Thymus (tissue), 11 donors: ENCODE measurements at regions not wholly inside any gene's neighbourhood (a gene's known extent, or its start where the extent isn't known, plus 50 kb on each side); places are given as distances from the start of the nearest gene placed in this dataset.

Source experiments
- DNase-seq, 9 donors: peaks; one replicate each; pipeline ENCODE4 v3.0.0-alpha.2; 2013; ENCODE audit warnings: low spot score in 9 of 9, low read depth in 6 of 9, missing footprints in 1 of 9
- H3K27ac ChIP-seq, 2 donors: one replicate each; pipeline ENCODE4 v1.5.1; 2013; ENCODE audit warnings: control low read depth in 1 of 2, low read depth in 1 of 2, low read length in 1 of 2, mild to moderate bottlenecking in 1 of 2, moderate library complexity in 1 of 2
- H3K27me3 ChIP-seq, 2 donors: one replicate each; pipeline ENCODE4 v1.5.1; 2013; ENCODE audit warnings: low read length in 1 of 2; ENCODE audit not compliant: control insufficient read depth in 2 of 2, insufficient read depth in 1 of 2
- H3K36me3 ChIP-seq, 2 donors: one replicate each; pipeline ENCODE4 v1.5.1; 2013; ENCODE audit warnings: low read length in 1 of 2, mild to moderate bottlenecking in 1 of 2, moderate library complexity in 1 of 2; ENCODE audit not compliant: control insufficient read depth in 2 of 2, insufficient read depth in 2 of 2
- H3K4me1 ChIP-seq, 2 donors: one replicate each; pipeline ENCODE4 v1.5.1; 2013; ENCODE audit warnings: low read length in 2 of 2; ENCODE audit not compliant: control insufficient read depth in 2 of 2, insufficient read depth in 2 of 2
- H3K4me3 ChIP-seq, 2 donors: one replicate each; pipeline ENCODE4 v1.5.1; 2013; ENCODE audit warnings: low read length in 2 of 2, control low read depth in 1 of 2, mild to moderate bottlenecking in 1 of 2
- H3K9me3 ChIP-seq, 2 donors: one replicate each; pipeline ENCODE4 v1.5.1; 2013; ENCODE audit warnings: low read length in 1 of 2, mild to moderate bottlenecking in 1 of 2; ENCODE audit not compliant: control insufficient read depth in 2 of 2, insufficient read depth in 1 of 2
- WGBS: extraction: QIAGEN DNeasy Blood & Tissue Kit; methylation state at CpG from one replicate; pipeline ENCODE4 v1.1.7; 2013; 5-methylcytosine and 5-hydroxymethylcytosine counted together
- donor health status: healthy.

DNA sequence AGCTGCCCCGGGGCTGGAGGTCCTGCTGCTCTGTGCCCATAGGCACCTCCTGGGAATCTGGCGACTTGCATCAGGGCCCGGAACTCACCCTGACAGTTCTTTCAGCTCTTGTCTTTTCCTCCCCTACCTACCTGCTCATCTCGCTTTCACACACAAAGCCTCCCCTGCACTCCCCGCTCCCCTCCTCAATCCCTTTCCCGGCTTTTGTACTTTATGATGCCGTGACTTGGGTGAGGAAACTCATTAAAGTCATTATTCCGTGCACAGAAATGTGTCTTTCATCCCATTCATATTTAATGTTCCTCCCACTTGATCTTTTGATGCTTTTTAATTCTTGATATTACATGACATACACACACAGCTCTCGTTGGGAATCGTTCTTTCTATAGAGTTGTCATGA, 218.6 kb downstream of the RPS24 start:
- Histone ChIP-seq H3K4me1 (peaks cover 0 to 13% of the 10 kb centered on the region in 2 donors), H3K4me3 (no peak overlapping the region), H3K27ac (no peak overlapping the region), H3K36me3 (no peaks in the 10 kb centered on the region), H3K27me3 (no peaks in the 10 kb centered on the region), H3K9me3 (no peaks in the 10 kb centered on the region)
- no peak for DNase-seq
- 98% methylated on average over 10 of the region's 10 CpGs for WGBS

DNA sequence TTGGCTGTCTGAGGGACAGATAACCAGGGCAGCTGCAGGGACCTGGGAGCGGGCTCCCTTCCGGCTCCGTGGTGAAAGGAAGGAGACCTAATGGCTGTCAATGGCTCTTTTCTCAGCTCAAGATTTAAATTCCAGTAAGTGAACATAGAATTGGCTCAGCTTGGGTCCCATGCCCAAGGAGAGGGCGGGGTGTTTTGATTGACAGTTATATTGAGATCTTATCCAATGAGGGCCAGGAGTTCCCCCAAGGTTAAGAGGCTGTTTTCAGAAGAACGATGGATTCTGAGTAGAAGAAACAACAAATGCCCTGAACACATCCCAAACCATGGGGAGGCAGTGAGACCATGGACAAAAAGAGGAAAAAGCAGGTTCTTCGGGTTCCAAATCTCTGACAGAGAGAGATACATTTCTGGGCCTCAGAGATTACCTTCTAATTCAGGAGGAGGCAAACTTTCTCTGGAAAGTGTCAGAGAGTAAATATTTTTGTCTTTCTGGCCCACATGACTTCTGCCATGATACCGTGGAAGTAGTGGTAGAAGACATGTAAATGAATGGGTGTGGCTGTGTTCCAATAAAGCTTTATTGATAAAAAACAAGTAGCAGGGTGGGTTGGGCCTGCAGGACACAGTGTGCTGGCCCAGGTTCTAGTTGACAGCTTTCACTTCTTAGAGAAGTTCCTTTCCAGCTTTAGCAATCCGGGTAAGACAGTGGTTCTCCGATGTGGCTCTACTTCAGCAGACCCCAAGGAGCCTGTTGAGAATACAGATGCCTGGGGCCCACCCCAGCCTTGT, 219.6 kb downstream of the RPS24 start:
- WGBS: 93% methylated on average over 9 of the region's 9 CpGs
- Histone ChIP-seq H3K9me3 (no peaks in the 10 kb centered on the region), H3K27ac (no peak overlapping the region), H3K36me3 (no peaks in the 10 kb centered on the region), H3K4me1 (peaks cover 0 to 13% of the 10 kb centered on the region in 2 donors), H3K4me3 (no peak overlapping the region), H3K27me3 (no peaks in the 10 kb centered on the region)
- DNase-seq: no peak

DNA sequence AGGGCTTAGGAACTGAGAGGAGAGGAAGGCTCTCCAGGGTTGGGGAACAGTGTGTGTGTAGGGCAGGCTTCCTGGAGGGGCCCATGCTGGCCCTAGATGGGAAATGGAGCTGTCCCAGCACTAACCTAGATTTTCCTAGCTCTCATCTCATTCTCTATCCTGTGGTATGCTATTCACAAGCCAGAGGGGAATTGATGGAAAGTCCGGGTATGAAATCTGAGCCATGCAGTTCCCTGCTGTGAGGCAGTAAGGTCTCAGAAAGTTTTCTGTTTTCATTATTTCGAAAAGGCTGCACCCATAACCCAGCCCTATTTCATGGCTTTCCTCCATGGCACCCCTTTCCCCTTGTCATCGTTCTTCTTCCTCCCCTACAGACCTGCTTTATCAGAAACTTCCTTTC, 220.3 kb downstream of the RPS24 start:
- no peaks in the 10 kb centered on the region for H3K9me3 ChIP-seq
- no peak overlapping the region for H3K27ac ChIP-seq
- H3K27me3 ChIP-seq: no peaks in the 10 kb centered on the region
- DNase-seq: no peak
- H3K4me3 ChIP-seq: no peak overlapping the region
- H3K36me3 ChIP-seq: no peaks in the 10 kb centered on the region
- peaks cover 0 to 13% of the 10 kb centered on the region in 2 donors for H3K4me1 ChIP-seq
- 88% methylated on average over 3 of the region's 3 CpGs for WGBS

DNA sequence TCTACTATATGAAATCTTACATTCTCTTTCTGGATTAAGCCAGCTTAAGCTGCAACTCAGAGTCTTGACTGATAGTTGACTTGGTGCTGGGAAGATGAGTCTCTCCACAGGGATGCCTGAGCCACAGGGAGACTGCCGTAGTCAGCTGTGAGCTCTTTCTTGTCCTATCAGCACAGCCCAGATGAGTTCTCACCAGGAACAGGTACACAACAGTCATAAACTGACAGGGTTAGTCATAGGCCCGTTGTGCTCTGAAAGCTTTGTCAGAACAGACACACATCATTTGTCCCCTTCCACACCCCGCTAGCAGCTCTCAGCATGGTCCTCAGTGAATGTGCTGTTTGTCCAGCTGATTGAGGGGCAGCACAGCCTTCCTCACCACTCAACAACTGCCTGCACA, 221.6 kb downstream of the RPS24 start:
- 92% methylated on average over 3 of the region's 3 CpGs for WGBS
- H3K4me1 ChIP-seq: peaks cover 0 to 5% of the 10 kb centered on the region in 2 donors
- H3K27ac ChIP-seq: no peak overlapping the region
- H3K36me3 ChIP-seq: no peaks in the 10 kb centered on the region
- no peak overlapping the region for H3K4me3 ChIP-seq
- no peaks in the 10 kb centered on the region for H3K9me3 ChIP-seq
- no peak for DNase-seq
- no peaks in the 10 kb centered on the region for H3K27me3 ChIP-seq

DNA sequence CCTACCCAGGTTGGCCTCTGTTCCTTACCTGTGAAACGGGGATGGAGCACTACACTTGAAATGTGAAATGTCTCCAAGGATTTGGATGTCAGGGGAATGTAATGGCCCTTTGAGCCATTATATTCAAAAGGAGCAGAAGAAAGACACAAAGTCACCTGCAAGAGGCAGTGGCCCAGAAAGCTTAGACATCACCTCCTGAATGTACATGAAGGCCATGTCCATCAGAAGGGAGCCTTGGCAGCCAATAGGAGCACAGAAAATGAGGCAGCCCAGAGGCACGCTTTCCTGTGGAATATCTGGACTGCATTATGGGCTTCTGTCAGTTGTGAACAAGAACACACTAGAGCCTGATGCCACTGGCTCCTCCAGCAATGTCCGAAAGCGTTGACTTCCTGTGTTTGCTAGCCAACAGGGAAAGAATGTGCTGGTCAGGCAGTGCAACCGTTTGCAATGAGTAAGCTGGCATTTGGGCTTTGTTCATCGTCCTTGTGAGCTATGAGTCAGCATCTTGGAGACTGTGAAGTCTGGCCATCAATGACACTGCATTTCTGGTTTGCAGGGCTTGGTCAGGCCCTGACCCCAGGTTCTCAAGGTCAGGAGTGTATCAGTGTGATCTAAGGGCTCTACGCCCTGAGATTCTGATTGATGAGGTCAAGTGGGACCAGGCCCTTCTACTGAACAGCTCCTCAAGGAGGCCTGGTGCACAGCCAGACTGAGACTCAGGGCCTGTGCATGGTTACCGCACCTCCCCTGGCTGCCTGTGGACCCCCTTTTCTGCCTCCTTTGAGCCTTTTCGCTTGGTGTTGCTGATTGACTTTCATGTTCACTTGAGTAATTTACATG, 222.4 kb downstream of the RPS24 start:
- Histone ChIP-seq H3K27me3 (no peaks in the 10 kb centered on the region), H3K9me3 (no peaks in the 10 kb centered on the region), H3K4me1 (no peaks in the 10 kb centered on the region), H3K27ac (no peak overlapping the region), H3K4me3 (no peak overlapping the region), H3K36me3 (no peaks in the 10 kb centered on the region)
- WGBS: 83% methylated on average over 9 of the region's 9 CpGs
- no peak for DNase-seq

DNA sequence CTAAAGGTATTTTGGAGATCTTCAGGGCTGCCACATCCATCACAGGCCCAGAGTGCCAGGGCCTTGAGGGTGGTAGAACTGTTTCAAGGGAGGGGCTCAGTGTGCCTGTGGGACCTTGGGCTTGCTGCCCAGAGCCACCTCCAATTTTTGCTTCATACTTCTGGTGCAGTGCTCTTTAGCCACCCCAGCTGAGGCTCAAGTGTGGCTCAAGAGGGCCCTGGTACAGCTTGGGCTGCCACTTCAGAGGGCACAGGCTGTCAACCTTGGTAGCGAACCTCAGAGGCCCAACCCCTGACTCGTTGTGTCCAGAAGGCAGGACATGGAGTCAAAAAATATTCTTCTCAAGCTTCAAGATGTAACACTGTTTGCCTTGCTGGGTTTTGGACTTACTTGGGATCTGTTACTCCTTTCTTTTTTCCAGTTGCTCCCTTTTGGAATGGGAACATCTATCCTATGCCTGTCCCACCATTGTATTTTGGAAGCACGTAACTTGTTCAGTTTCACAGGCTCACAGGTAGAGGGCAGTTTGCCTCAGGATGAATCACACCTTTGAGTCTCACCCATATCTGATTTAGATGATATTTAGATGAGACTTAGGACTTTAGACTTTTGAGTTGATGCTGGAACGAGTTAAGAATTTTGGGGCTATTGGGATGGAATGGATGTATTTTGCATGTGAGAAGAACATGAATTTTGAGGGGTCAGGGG, 224.8 kb downstream of the RPS24 start:
- DNase-seq: peak in 1 of 9 donors; percentile 15
- H3K27me3 ChIP-seq: no peaks in the 10 kb centered on the region
- no peaks in the 10 kb centered on the region for H3K36me3 ChIP-seq
- H3K4me1 ChIP-seq: no peaks in the 10 kb centered on the region
- H3K27ac ChIP-seq: no peak overlapping the region
- 98% methylated on average over 4 of the region's 4 CpGs for WGBS
- H3K9me3 ChIP-seq: no peaks in the 10 kb centered on the region
- H3K4me3 ChIP-seq: no peak overlapping the region

DNA sequence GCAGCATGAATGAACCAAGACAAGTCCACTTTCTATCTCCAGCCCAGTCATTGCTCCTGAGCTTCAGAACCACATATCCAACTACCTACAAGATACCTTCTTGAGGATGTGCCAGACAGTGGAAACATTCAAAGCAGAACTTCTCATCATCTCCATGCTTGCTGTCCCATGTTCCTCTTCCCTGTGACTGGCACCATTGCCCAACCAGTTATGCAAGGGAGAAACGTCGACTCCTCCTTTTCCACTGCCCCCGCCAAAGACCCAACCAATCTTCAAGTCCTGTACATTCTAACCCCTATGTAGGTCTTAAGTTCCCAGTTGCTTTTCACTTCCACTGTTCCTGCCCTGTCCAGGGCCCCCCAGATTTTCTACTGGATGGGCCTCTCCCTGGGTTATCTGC, 225.7 kb downstream of the RPS24 start:
- WGBS: 93% methylated on average over 3 of the region's 3 CpGs

DNA sequence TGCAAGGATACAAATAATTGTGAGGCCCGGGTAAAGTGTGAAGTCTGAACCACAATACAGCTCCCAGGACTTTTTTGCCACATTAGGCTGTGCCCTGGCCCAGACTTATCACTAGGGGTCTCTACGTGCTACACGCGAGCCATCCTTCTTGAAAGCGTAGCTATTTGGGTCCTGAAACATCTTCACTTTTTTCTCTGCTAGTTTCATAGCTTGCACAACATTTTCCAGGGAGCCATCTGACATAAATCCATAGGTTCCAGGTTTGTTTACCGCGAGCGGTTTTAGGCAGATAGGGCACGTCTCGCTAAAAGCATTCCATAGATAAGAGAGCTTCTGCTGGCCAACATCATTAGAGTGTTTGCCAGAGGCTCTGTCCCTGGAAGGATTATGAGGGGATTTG, 226.5 kb downstream of the RPS24 start:
- H3K27ac ChIP-seq: no peak overlapping the region
- WGBS: 91% methylated on average over 10 of the region's 10 CpGs
- DNase-seq: no peak
- no peak overlapping the region for H3K4me3 ChIP-seq
- H3K9me3 ChIP-seq: no peaks in the 10 kb centered on the region
- no peaks in the 10 kb centered on the region for H3K36me3 ChIP-seq
- H3K4me1 ChIP-seq: no peaks in the 10 kb centered on the region
- H3K27me3 ChIP-seq: no peaks in the 10 kb centered on the region

More for the DNA sequence above, 225.7 kb downstream of the RPS24 start:
- no peak overlapping the region for H3K27ac ChIP-seq
- DNase-seq: no peak
- H3K4me3 ChIP-seq: no peak overlapping the region
- H3K4me1 ChIP-seq: no peaks in the 10 kb centered on the region
- H3K27me3 ChIP-seq: no peaks in the 10 kb centered on the region
- H3K9me3 ChIP-seq: no peaks in the 10 kb centered on the region
- no peaks in the 10 kb centered on the region for H3K36me3 ChIP-seq

DNA sequence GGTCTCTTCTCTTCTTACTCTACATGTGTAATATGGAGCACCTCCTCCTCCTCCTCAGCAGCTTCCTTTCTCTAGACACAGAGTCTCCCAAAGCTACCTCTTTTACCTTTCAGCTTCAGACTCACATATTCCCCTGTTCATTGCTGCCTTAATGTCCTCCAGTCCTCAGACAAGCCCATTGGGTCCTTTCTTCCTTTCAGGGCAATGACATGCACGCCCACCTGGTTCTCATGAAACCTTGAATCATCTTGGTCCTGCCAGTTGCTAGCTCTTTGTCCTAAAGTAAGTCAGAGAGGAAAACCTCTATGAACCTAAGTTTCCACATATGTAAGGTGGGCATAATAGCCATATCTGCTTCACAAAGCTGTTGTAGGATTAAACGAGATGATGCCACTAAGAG, 227.0 kb downstream of the RPS24 start:
- Histone ChIP-seq H3K4me1 (no peaks in the 10 kb centered on the region), H3K27ac (no peak overlapping the region), H3K4me3 (no peak overlapping the region), H3K9me3 (no peaks in the 10 kb centered on the region), H3K36me3 (no peaks in the 10 kb centered on the region), H3K27me3 (no peaks in the 10 kb centered on the region)
- 96% methylated on average over 2 of the region's 2 CpGs for WGBS
- no peak for DNase-seq
